Activated CD8-positive, alpha-beta memory T cell treated with anti-CD3 and anti-CD28 coated beads, Interleukin-2, amount 50 U/mL, for 1 hour (primary cell): ENCODE measurements at regions not wholly inside any gene's neighbourhood (a gene's known extent, or its start where the extent isn't known, plus 50 kb on each side); places are given as distances from the start of the nearest gene placed in this dataset.
"Not testable (repeated sequence)": the region's sequence is repeated elsewhere in the genome, so short reads cannot be mapped to it uniquely, and the experiment has no call there.

Experiments used
- DNase-seq: peaks from one replicate; pipeline ENCODE4 v3.0.0-alpha.2; 2020; ENCODE audit errors: extremely low read depth

- DNase-seq, result no peak
Observed at GRCh38 chr3:103966749-103967148, 1400.0 kb upstream of the ALCAM start.

GRCh38 chr3:103968131-103968530 lies 1398.6 kb upstream of the ALCAM start:
- DNase-seq, result no peak

GRCh38 chr3:103968751-103969150 lies 1398.0 kb upstream of the ALCAM start:
- no peak for DNase-seq

GRCh38 chr3:103976931-103977339 lies 1389.8 kb upstream of the ALCAM start:
- DNase-seq, result no peak

GRCh38 chr3:103977417-103977816 lies 1389.3 kb upstream of the ALCAM start:
- no peak for DNase-seq

- DNase-seq, result no peak
Observed at GRCh38 chr3:103991461-103992115, 1375.1 kb upstream of the ALCAM start.

GRCh38 chr3:103992469-103992868 lies 1374.2 kb upstream of the ALCAM start:
- no peak for DNase-seq

- no peak for DNase-seq
Observed at GRCh38 chr3:104004956-104005355, 1361.8 kb upstream of the ALCAM start.

- DNase-seq, result no peak
Observed at GRCh38 chr3:104005815-104006214, 1360.9 kb upstream of the ALCAM start.

- no peak for DNase-seq
Observed at GRCh38 chr3:104018541-104018940, 1348.2 kb upstream of the ALCAM start.

- no peak for DNase-seq
Observed at GRCh38 chr3:104031598-104031997, 1335.1 kb upstream of the ALCAM start.

- no peak for DNase-seq
Observed at GRCh38 chr3:104032283-104032682, 1334.4 kb upstream of the ALCAM start.

GRCh38 chr3:104040896-104041295 lies 1325.8 kb upstream of the ALCAM start:
- DNase-seq, result no peak

GRCh38 chr3:104043001-104043543 lies 1323.6 kb upstream of the ALCAM start:
- DNase-seq, result not testable (repeated sequence)

GRCh38 chr3:104044002-104044401 lies 1322.7 kb upstream of the ALCAM start:
- DNase-seq, result no peak

- DNase-seq, result no peak
Observed at GRCh38 chr3:104066658-104067057, 1300.1 kb upstream of the ALCAM start.

- no peak for DNase-seq
Observed at GRCh38 chr3:104069114-104069513, 1297.6 kb upstream of the ALCAM start.

GRCh38 chr3:104070906-104071305 lies 1295.8 kb upstream of the ALCAM start:
- DNase-seq, result no peak

- DNase-seq, result no peak
Observed at GRCh38 chr3:104080088-104080626, 1286.6 kb upstream of the ALCAM start.

GRCh38 chr3:104088738-104089137 lies 1278.0 kb upstream of the ALCAM start:
- DNase-seq, result no peak

GRCh38 chr3:104089987-104090386 lies 1276.7 kb upstream of the ALCAM start:
- not testable (repeated sequence) for DNase-seq

- no peak for DNase-seq
Observed at GRCh38 chr3:104101736-104102135, 1265.0 kb upstream of the ALCAM start.

- DNase-seq, result no peak
Observed at GRCh38 chr3:104102386-104102785, 1264.3 kb upstream of the ALCAM start.

- no peak for DNase-seq
Observed at GRCh38 chr3:104106276-104106675, 1260.4 kb upstream of the ALCAM start.
